ENCODE measurements at regions not wholly inside any gene's neighbourhood (a gene's known extent, or its start where the extent isn't known, plus 50 kb on each side); places are given as distances from the start of the nearest gene placed in this dataset.
"Not testable (repeated sequence)": the region's sequence is repeated elsewhere in the genome, so short reads cannot be mapped to it uniquely, and the experiment has no call there.

GRCh38 chr9:28970241-28970654, 1397.0 kb upstream of the C9orf72 start:
- DNase-seq (ENCODE audit: low read depth in 2 of 2) = no peak

- no peak for DNase-seq (ENCODE audit: low read depth in 2 of 2)
Measured at GRCh38 chr9:28971881-28972280, 1398.6 kb upstream of the C9orf72 start.

- DNase-seq (ENCODE audit: low read depth in 2 of 2) = no peak
Measured at GRCh38 chr9:28976250-28976649, 1403.0 kb upstream of the C9orf72 start.

- no peak for DNase-seq (ENCODE audit: low read depth in 2 of 2)
Measured at GRCh38 chr9:28976684-28977083, 1403.4 kb upstream of the C9orf72 start.

GRCh38 chr9:28981129-28981528, 1407.8 kb upstream of the C9orf72 start:
- DNase-seq (ENCODE audit: low read depth in 2 of 2) = no peak

GRCh38 chr9:28981711-28982110, 1408.4 kb upstream of the C9orf72 start:
- DNase-seq (ENCODE audit: low read depth in 2 of 2) = no peak

GRCh38 chr9:28984016-28984415, 1410.7 kb upstream of the C9orf72 start:
- no peak for DNase-seq (ENCODE audit: low read depth in 2 of 2)

GRCh38 chr9:28990009-28990408, 1416.7 kb upstream of the C9orf72 start:
- DNase-seq (ENCODE audit: low read depth in 2 of 2) = not testable (repeated sequence)

- no peak for DNase-seq (ENCODE audit: low read depth in 2 of 2)
Measured at GRCh38 chr9:28999057-28999456, 1425.8 kb upstream of the C9orf72 start.

- DNase-seq (ENCODE audit: low read depth in 2 of 2) = no peak
Measured at GRCh38 chr9:28999806-29000205, 1426.5 kb upstream of the C9orf72 start.

- no peak for DNase-seq (ENCODE audit: low read depth in 2 of 2)
Measured at GRCh38 chr9:29001006-29001405, 1427.7 kb upstream of the C9orf72 start.

GRCh38 chr9:29004988-29005387, 1431.7 kb upstream of the C9orf72 start:
- no peak for DNase-seq (ENCODE audit: low read depth in 2 of 2)

GRCh38 chr9:29006628-29007027, 1433.3 kb upstream of the C9orf72 start:
- DNase-seq (ENCODE audit: low read depth in 2 of 2) = no peak

GRCh38 chr9:29012911-29013310, 1439.6 kb upstream of the C9orf72 start:
- DNase-seq (ENCODE audit: low read depth in 2 of 2) = no peak

- no peak for DNase-seq (ENCODE audit: low read depth in 2 of 2)
Measured at GRCh38 chr9:29021632-29022031, 1448.4 kb upstream of the C9orf72 start.

GRCh38 chr9:29038332-29038731, 1465.1 kb upstream of the C9orf72 start:
- no peak for DNase-seq (ENCODE audit: low read depth in 2 of 2)

- no peak for DNase-seq (ENCODE audit: low read depth in 2 of 2)
Measured at GRCh38 chr9:29039258-29039657, 1466.0 kb upstream of the C9orf72 start.

- DNase-seq (ENCODE audit: low read depth in 2 of 2) = no peak
Measured at GRCh38 chr9:29043072-29043471, 1469.8 kb upstream of the C9orf72 start.

- no peak for DNase-seq (ENCODE audit: low read depth in 2 of 2)
Measured at GRCh38 chr9:29044959-29045358, 1471.7 kb upstream of the C9orf72 start.

- no peak for DNase-seq (ENCODE audit: low read depth in 2 of 2)
Measured at GRCh38 chr9:29060041-29060440, 1486.8 kb upstream of the C9orf72 start.

- no peak for DNase-seq (ENCODE audit: low read depth in 2 of 2)
Measured at GRCh38 chr9:29062446-29062845, 1489.2 kb upstream of the C9orf72 start.

- DNase-seq (ENCODE audit: low read depth in 2 of 2) = no peak
Measured at GRCh38 chr9:29063031-29063430, 1489.8 kb upstream of the C9orf72 start.

- no peak for DNase-seq (ENCODE audit: low read depth in 2 of 2)
Measured at GRCh38 chr9:29066141-29066640, 1492.9 kb upstream of the C9orf72 start.

GRCh38 chr9:29068461-29068860, 1495.2 kb upstream of the C9orf72 start:
- DNase-seq (ENCODE audit: low read depth in 2 of 2) = no peak
